ENCODE measurements at regions not wholly inside any gene's neighbourhood (a gene's known extent, or its start where the extent isn't known, plus 50 kb on each side); places are given as distances from the start of the nearest gene placed in this dataset.

DNA sequence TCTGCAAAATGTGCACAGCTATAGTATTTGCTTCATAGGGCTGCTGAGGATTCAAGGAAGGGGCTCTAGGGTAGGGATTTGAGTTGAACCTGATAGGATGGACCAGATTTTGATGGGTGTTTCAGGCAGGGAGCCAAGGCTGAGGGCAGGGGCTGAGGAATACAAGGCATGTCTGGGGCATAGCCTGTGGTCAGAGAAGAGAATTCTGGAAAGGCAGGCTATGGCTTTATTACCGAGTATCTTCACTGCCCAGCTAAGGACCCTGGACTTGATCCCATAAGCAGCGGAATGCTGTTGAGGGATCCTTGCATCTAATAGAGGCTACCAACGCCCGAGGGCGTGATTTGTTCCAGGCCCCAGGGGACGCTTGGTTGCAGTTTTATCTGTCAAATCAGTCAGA lies 193.0 kb upstream of the TLE3 start:
- TF ChIP-seq POLR2AphosphoS5 (IDR thresholded peaks at IDR 0.05; ENCODE audit: low read depth, low read length) (no peak), POLR2A (IDR thresholded peaks at IDR 0.05; ENCODE audit: low read depth, low read length) (no peak), TAF1 (IDR thresholded peaks at IDR 0.05; ENCODE audit: low read depth, low read length) (no peak), PAX5 (IDR thresholded peaks at IDR 0.05; ENCODE audit: insufficient read depth, low read length, severe bottlenecking) (no peak), SPI1 (IDR thresholded peaks at IDR 0.05; ENCODE audit: low read depth, low read length) (no peak), POU2F2 (IDR thresholded peaks at IDR 0.05; ENCODE audit: low read depth, low read length) (no peak)

Data from GM12891 (cell line).